KMS-11 (cell line): ENCODE measurements at regions not wholly inside any gene's neighbourhood (a gene's known extent, or its start where the extent isn't known, plus 50 kb on each side); places are given as distances from the start of the nearest gene placed in this dataset.

ENCODE experiments used
- H2AFZ ChIP-seq: fragments of 200-600 bp; sonication (generic); 2 replicates; pipeline ENCODE4 v1.6.1; 2016; ENCODE audit warnings: antibody characterized with exemption, mixed run types, low read depth
- H3K27ac ChIP-seq: fragments of 200-600 bp; sonication (generic); 2 replicates; pipeline ENCODE4 v1.6.1; 2016; ENCODE audit warnings: mild to moderate bottlenecking, mixed run types
- H3K27me3 ChIP-seq: fragments of 200-600 bp; sonication (generic); 2 replicates; pipeline ENCODE4 v1.6.1; 2017; ENCODE audit warnings: mild to moderate bottlenecking, low read depth, mixed run types, moderate library complexity; ENCODE audit not compliant: insufficient read depth
- H3K36me3 ChIP-seq: fragments of 200-600 bp; sonication (generic); 2 replicates; pipeline ENCODE4 v1.6.1; 2017; ENCODE audit warnings: mild to moderate bottlenecking, mixed run types; ENCODE audit not compliant: insufficient read depth
- H3K4me1 ChIP-seq: fragments of 200-600 bp; sonication (generic); 2 replicates; pipeline ENCODE4 v1.6.1; 2016; ENCODE audit warnings: mild to moderate bottlenecking, low read depth, mixed run types; ENCODE audit not compliant: poor library complexity, severe bottlenecking
- H3K4me2 ChIP-seq: fragments of 200-600 bp; sonication (generic); 2 replicates; pipeline ENCODE4 v1.7.0; 2016; ENCODE audit warnings: mild to moderate bottlenecking, mixed run types
- H3K4me3 ChIP-seq: fragments of 200-600 bp; sonication (generic); IDR thresholded peaks from 2 replicates; pipeline ENCODE4 v1.6.1; 2017; ENCODE audit warnings: low read depth, low read length, mixed read lengths; ENCODE audit not compliant: insufficient read depth
- H3K79me2 ChIP-seq: fragments of 200-600 bp; sonication (generic); 2 replicates; pipeline ENCODE4 v1.6.1; 2016; ENCODE audit warnings: low read depth, mixed run types; ENCODE audit not compliant: insufficient read depth
- H3K9ac ChIP-seq: fragments of 200-600 bp; sonication (generic); 2 replicates; pipeline ENCODE4 v1.6.1; 2016; ENCODE audit warnings: mild to moderate bottlenecking, mixed run types
- H4K20me1 ChIP-seq: fragments of 200-600 bp; sonication (generic); 2 replicates; pipeline ENCODE4 v1.6.1; 2016; ENCODE audit warnings: mild to moderate bottlenecking, mixed run types; ENCODE audit not compliant: insufficient read depth
- TF ChIP-seq, protein P1 (sequence below): fragments of 200-600 bp; sonication (generic); conservative IDR thresholded peaks from 2 replicates; pipeline ENCODE4 v1.6.1; 2017; ENCODE audit warnings: low read depth, mild to moderate bottlenecking, antibody characterized with exemption, low read length, moderate library complexity, mixed read lengths

GRCh38 chr6:137434640-137435039 is 59.6 kb downstream of the OLIG3 start:
- Histone ChIP-seq H3K4me1 (peaks cover 10% of the 10 kb centered on the region), H4K20me1 (no peaks in the 10 kb centered on the region), H3K79me2 (no peaks in the 10 kb centered on the region), H2AFZ (no peak overlapping the region), H3K27ac (no peak overlapping the region), H3K27me3 (no peaks in the 10 kb centered on the region), H3K4me3 (no peak overlapping the region), H3K9ac (no peak overlapping the region), H3K4me2 (no peak overlapping the region), H3K36me3 (no peaks in the 10 kb centered on the region)
- TF ChIP-seq, protein P1, sequence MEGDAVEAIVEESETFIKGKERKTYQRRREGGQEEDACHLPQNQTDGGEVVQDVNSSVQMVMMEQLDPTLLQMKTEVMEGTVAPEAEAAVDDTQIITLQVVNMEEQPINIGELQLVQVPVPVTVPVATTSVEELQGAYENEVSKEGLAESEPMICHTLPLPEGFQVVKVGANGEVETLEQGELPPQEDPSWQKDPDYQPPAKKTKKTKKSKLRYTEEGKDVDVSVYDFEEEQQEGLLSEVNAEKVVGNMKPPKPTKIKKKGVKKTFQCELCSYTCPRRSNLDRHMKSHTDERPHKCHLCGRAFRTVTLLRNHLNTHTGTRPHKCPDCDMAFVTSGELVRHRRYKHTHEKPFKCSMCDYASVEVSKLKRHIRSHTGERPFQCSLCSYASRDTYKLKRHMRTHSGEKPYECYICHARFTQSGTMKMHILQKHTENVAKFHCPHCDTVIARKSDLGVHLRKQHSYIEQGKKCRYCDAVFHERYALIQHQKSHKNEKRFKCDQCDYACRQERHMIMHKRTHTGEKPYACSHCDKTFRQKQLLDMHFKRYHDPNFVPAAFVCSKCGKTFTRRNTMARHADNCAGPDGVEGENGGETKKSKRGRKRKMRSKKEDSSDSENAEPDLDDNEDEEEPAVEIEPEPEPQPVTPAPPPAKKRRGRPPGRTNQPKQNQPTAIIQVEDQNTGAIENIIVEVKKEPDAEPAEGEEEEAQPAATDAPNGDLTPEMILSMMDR, result no peak

- no peaks in the 10 kb centered on the region for H3K79me2 ChIP-seq
- no peak overlapping the region for H3K4me2 ChIP-seq
- H3K4me1 ChIP-seq, result peaks cover 16% of the 10 kb centered on the region
- no peaks in the 10 kb centered on the region for H3K36me3 ChIP-seq
- H4K20me1 ChIP-seq, result no peaks in the 10 kb centered on the region
- H2AFZ ChIP-seq, result no peak overlapping the region
- no peak overlapping the region for H3K4me3 ChIP-seq
- TF ChIP-seq, protein P1, result no peak
- no peak overlapping the region for H3K9ac ChIP-seq
- H3K27me3 ChIP-seq, result no peaks in the 10 kb centered on the region
- no peak overlapping the region for H3K27ac ChIP-seq
Observed at GRCh38 chr6:137432054-137432611, 62.1 kb downstream of the OLIG3 start.

- H3K27ac ChIP-seq, result no peak overlapping the region
- no peaks in the 10 kb centered on the region for H3K36me3 ChIP-seq
- H3K4me2 ChIP-seq, result no peak overlapping the region
- H3K79me2 ChIP-seq, result no peaks in the 10 kb centered on the region
- H3K27me3 ChIP-seq, result no peaks in the 10 kb centered on the region
- no peak overlapping the region for H2AFZ ChIP-seq
- TF ChIP-seq, protein P1, result no peak
- no peak overlapping the region for H3K4me3 ChIP-seq
- no peak overlapping the region for H3K9ac ChIP-seq
- H4K20me1 ChIP-seq, result no peaks in the 10 kb centered on the region
- H3K4me1 ChIP-seq, result peaks cover 26% of the 10 kb centered on the region
Observed at GRCh38 chr6:137430954-137431353, 63.2 kb downstream of the OLIG3 start.

DNA sequence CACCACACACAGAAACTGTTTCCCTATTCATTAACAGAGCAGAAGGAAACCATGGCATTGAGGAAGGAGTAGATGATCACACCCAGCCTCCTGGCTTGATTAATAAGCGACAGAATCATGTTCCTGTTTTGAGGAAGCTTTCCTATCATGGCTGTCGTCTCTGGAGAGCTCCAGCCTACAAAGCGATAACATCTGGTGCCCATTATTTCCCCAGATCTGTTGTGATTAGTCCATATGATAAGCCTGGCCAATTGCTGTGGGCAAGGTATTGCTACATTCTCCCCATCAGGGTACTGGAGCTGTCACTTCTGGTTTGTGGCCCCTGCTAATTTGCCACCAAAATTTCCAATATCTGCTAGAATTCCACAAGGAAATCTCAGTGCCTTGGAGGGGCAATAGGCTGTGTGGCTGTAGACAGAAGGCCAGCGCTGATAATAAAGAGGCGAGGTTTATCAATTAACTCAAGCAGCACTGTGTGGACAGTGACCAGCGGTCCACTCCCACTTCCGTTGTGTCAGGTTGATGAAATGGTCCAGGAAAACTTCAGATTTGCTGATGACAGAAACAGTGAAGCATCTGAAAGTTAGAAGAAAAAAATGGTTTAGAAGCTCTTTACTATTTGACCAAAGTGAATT is 66.4 kb downstream of the OLIG3 start:
- Histone ChIP-seq H3K9ac (no peak overlapping the region), H3K79me2 (no peaks in the 10 kb centered on the region), H4K20me1 (no peaks in the 10 kb centered on the region), H3K27me3 (no peaks in the 10 kb centered on the region), H2AFZ (no peak overlapping the region), H3K36me3 (no peaks in the 10 kb centered on the region), H3K27ac (no peak overlapping the region), H3K4me3 (no peak overlapping the region), H3K4me1 (peaks cover 48% of the 10 kb centered on the region), H3K4me2 (no peak overlapping the region)
- TF ChIP-seq, protein P1, result no peak
